ENCODE measurements at regions not wholly inside any gene's neighbourhood (a gene's known extent, or its start where the extent isn't known, plus 50 kb on each side); places are given as distances from the start of the nearest gene placed in this dataset.
A peak's percentile ranks its signal among the peaks of the same experiment; 100 is the strongest.

DNA sequence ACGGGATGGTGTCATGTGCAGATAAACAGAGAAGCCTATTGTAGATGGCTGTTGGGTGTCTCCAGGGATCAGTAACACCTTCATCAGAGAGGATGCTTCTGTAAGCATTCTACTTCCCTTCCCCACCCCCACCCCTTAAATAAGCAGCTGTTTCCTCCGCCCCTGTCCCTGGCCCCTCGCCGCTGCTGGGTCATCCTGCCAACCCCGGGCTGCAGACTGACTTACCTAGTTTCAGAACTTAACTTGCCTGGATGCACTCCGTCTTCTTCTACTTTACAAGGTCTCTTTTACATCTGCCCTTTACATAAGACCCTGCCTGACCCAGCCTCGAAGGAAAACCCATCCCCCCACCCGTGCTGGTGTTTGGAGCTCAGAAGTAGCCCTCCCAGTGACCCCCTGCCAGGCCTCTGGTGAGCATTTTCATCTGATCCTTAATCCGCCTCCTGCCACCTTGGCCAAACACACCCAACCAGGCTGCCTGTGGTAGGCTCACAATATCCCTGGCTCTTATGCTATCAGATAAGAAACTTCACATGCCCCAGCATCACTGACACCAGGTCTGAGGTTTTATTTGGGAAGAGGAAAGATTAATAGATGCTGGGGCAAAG is 103.0 kb upstream of the HES1 start:
- H3K4me3 ChIP-seq (ENCODE audit: low read depth in 1 of 3, low read length in 3 of 3) = no peak overlapping the region
- 74% methylated on average over 9 of the region's 9 CpGs for WGBS
- peaks cover 28 to 57% (median 43%) of the 10 kb centered on the region in 4 donors for H3K4me1 ChIP-seq (ENCODE audit: control insufficient read depth in 4 of 4, insufficient read depth in 4 of 4, low read length in 3 of 4)
- no peak overlapping the region for H3K9ac ChIP-seq (ENCODE audit: low read depth in 1 of 2, low read length in 2 of 2)
- H3K27me3 ChIP-seq (ENCODE audit: control insufficient read depth in 4 of 4, insufficient read depth in 4 of 4, low read length in 3 of 4) = no peaks in the 10 kb centered on the region
- no peak for DNase-seq (ENCODE audit: low spot score)
- H3K9me3 ChIP-seq (ENCODE audit: control insufficient read depth in 4 of 4, low read length in 3 of 4) = no peaks in the 10 kb centered on the region
- TF ChIP-seq FOXA2 (IDR thresholded peaks at IDR 0.05) (no peak), EGR1 (IDR thresholded peaks at IDR 0.05; ENCODE audit: low read depth in 2 of 2) (no peak), HNF4A (conservative IDR thresholded peaks at IDR 0.05) (no peak), TAF1 (conservative IDR thresholded peaks at IDR 0.05) (no peak), HNF4G (IDR thresholded peaks at IDR 0.05) (no peak), YY1 (IDR thresholded peaks at IDR 0.05) (no peak), JUND (IDR thresholded peaks at IDR 0.05) (no peak), FOXA1 (IDR thresholded peaks at IDR 0.05) (no peak), GABPA (IDR thresholded peaks at IDR 0.05 in 1 of 2, conservative IDR thresholded peaks at IDR 0.05 in 1 of 2) (no peak), NR2F2 (IDR thresholded peaks at IDR 0.05) (no peak)
- TF ChIP-seq, protein P1, sequence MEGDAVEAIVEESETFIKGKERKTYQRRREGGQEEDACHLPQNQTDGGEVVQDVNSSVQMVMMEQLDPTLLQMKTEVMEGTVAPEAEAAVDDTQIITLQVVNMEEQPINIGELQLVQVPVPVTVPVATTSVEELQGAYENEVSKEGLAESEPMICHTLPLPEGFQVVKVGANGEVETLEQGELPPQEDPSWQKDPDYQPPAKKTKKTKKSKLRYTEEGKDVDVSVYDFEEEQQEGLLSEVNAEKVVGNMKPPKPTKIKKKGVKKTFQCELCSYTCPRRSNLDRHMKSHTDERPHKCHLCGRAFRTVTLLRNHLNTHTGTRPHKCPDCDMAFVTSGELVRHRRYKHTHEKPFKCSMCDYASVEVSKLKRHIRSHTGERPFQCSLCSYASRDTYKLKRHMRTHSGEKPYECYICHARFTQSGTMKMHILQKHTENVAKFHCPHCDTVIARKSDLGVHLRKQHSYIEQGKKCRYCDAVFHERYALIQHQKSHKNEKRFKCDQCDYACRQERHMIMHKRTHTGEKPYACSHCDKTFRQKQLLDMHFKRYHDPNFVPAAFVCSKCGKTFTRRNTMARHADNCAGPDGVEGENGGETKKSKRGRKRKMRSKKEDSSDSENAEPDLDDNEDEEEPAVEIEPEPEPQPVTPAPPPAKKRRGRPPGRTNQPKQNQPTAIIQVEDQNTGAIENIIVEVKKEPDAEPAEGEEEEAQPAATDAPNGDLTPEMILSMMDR (IDR thresholded peaks at IDR 0.05; ENCODE audit: low read depth, low read length, missing input control) = no peak
- TF ChIP-seq, protein P2, sequence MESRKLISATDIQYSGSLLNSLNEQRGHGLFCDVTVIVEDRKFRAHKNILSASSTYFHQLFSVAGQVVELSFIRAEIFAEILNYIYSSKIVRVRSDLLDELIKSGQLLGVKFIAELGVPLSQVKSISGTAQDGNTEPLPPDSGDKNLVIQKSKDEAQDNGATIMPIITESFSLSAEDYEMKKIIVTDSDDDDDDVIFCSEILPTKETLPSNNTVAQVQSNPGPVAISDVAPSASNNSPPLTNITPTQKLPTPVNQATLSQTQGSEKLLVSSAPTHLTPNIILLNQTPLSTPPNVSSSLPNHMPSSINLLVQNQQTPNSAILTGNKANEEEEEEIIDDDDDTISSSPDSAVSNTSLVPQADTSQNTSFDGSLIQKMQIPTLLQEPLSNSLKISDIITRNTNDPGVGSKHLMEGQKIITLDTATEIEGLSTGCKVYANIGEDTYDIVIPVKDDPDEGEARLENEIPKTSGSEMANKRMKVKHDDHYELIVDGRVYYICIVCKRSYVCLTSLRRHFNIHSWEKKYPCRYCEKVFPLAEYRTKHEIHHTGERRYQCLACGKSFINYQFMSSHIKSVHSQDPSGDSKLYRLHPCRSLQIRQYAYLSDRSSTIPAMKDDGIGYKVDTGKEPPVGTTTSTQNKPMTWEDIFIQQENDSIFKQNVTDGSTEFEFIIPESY (IDR thresholded peaks at IDR 0.05) = no peak
- TF ChIP-seq, protein P3, sequence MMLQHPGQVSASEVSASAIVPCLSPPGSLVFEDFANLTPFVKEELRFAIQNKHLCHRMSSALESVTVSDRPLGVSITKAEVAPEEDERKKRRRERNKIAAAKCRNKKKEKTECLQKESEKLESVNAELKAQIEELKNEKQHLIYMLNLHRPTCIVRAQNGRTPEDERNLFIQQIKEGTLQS (IDR thresholded peaks at IDR 0.05) = no peak
- H3K27ac ChIP-seq (ENCODE audit: low read depth in 1 of 2, low read length in 2 of 2) = peak overlapping the region in 1 of 2 donors; percentile 3
- H3K36me3 ChIP-seq (ENCODE audit: control insufficient read depth in 4 of 4, insufficient read depth in 3 of 4, low read depth in 1 of 4, low read length in 3 of 4) = no peaks in the 10 kb centered on the region

DNA sequence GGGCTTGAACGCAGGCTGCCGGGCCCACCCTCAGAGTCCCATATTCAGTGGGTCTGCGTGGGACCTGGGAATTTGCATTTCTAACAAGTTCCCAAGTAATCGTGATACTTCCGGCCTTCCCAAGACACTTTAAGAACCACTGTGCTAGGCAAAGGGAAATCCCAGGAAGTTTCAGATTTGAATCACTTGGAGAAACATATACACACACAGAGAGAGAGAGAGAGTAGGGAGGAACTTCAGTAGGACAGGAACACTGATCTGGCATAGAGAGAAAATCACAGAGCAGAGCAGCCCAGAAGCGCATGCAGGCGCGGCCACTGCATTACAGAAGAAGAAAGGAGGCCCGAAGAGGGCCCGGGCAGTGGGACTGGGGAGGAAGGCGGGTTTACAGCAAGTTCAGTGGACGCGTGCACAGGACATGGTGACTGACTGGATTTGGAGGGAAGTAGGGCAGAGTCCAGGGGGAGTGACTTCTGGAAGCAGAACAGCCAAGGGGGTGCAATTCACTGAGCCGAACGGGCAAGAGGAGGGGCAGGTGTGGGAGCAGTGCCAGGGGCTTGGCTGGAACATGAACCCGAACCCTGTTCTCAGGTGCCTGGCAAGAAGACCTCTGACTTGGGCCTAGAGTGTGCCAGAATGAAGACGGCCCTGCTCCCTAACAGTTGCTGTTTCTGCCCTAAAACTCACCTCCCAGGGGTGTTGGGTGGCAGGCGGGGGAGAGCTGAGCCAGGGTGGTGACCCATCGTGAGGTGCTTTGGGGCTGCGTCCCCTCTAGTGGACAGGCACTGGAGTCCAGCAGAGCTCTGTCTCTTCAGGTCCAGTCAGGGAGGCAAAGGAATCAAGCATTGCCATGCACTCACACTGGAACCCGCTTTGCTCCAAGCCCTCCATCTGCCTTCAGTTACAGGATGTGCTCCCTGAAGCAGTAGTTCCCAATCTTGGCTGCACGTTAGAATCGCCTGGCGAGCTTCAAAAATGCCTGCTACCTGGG is 101.3 kb upstream of the HES1 start:
- Histone ChIP-seq H3K27ac (ENCODE audit: low read depth in 1 of 2, low read length in 2 of 2) (peak overlapping the region; percentile 71 to 88), H3K4me3 (ENCODE audit: low read depth in 1 of 3, low read length in 3 of 3) (no peak overlapping the region), H3K9ac (ENCODE audit: low read depth in 1 of 2, low read length in 2 of 2) (peak overlapping the region in 1 of 2 donors; percentile 5), H3K27me3 (ENCODE audit: control insufficient read depth in 4 of 4, insufficient read depth in 4 of 4, low read length in 3 of 4) (no peaks in the 10 kb centered on the region), H3K9me3 (ENCODE audit: control insufficient read depth in 4 of 4, low read length in 3 of 4) (no peaks in the 10 kb centered on the region), H3K36me3 (ENCODE audit: control insufficient read depth in 4 of 4, insufficient read depth in 3 of 4, low read depth in 1 of 4, low read length in 3 of 4) (no peaks in the 10 kb centered on the region), H3K4me1 (ENCODE audit: control insufficient read depth in 4 of 4, insufficient read depth in 4 of 4, low read length in 3 of 4) (peaks cover 28 to 57% (median 43%) of the 10 kb centered on the region in 4 donors)
- DNase-seq (ENCODE audit: low spot score) = peak; percentile 52
- 45% methylated on average over 24 of the region's 24 CpGs for WGBS
- peak; percentile 95 for TF ChIP-seq SP1 (IDR thresholded peaks at IDR 0.05)
- TF ChIP-seq, protein P3 (IDR thresholded peaks at IDR 0.05) = no peak
- peak; percentile 30 for TF ChIP-seq FOXA1 (IDR thresholded peaks at IDR 0.05)
- peak; percentile 14 for TF ChIP-seq YY1 (IDR thresholded peaks at IDR 0.05)
- TF ChIP-seq TAF1 (conservative IDR thresholded peaks at IDR 0.05) = no peak
- TF ChIP-seq, protein P2 (IDR thresholded peaks at IDR 0.05) = no peak
- peak; percentile 94 to 95 for TF ChIP-seq HNF4A (conservative IDR thresholded peaks at IDR 0.05)
- TF ChIP-seq HNF4G (IDR thresholded peaks at IDR 0.05) = peak; percentile 94
- TF ChIP-seq, protein P4, sequence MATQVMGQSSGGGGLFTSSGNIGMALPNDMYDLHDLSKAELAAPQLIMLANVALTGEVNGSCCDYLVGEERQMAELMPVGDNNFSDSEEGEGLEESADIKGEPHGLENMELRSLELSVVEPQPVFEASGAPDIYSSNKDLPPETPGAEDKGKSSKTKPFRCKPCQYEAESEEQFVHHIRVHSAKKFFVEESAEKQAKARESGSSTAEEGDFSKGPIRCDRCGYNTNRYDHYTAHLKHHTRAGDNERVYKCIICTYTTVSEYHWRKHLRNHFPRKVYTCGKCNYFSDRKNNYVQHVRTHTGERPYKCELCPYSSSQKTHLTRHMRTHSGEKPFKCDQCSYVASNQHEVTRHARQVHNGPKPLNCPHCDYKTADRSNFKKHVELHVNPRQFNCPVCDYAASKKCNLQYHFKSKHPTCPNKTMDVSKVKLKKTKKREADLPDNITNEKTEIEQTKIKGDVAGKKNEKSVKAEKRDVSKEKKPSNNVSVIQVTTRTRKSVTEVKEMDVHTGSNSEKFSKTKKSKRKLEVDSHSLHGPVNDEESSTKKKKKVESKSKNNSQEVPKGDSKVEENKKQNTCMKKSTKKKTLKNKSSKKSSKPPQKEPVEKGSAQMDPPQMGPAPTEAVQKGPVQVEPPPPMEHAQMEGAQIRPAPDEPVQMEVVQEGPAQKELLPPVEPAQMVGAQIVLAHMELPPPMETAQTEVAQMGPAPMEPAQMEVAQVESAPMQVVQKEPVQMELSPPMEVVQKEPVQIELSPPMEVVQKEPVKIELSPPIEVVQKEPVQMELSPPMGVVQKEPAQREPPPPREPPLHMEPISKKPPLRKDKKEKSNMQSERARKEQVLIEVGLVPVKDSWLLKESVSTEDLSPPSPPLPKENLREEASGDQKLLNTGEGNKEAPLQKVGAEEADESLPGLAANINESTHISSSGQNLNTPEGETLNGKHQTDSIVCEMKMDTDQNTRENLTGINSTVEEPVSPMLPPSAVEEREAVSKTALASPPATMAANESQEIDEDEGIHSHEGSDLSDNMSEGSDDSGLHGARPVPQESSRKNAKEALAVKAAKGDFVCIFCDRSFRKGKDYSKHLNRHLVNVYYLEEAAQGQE (IDR thresholded peaks at IDR 0.05) = peak; percentile 12
- TF ChIP-seq RXRA (IDR thresholded peaks at IDR 0.05) = peak; percentile 95 to 96
- TF ChIP-seq FOXA2 (IDR thresholded peaks at IDR 0.05) = no peak
- peak in 1 of 2 donors; percentile 55 for TF ChIP-seq JUND (IDR thresholded peaks at IDR 0.05)
- TF ChIP-seq GABPA (IDR thresholded peaks at IDR 0.05 in 1 of 2, conservative IDR thresholded peaks at IDR 0.05 in 1 of 2) = no peak
- TF ChIP-seq RAD21 (IDR thresholded peaks at IDR 0.05) = peak; percentile 53 to 58

All from liver (tissue), 8 donors.